ENCODE measurements at regions not wholly inside any gene's neighbourhood (a gene's known extent, or its start where the extent isn't known, plus 50 kb on each side); places are given as distances from the start of the nearest gene placed in this dataset.

- no peak for DNase-seq (ENCODE audit: low spot score)
These were observed 76.4 kb downstream of the CXXC4 start for GRCh38 chr4:104418286-104418685.

GRCh38 chr4:104417357-104417882 is 77.3 kb downstream of the CXXC4 start:
- DNase-seq (ENCODE audit: low spot score): no peak

- no peak for DNase-seq (ENCODE audit: low spot score)
These were observed 77.9 kb downstream of the CXXC4 start for GRCh38 chr4:104416725-104417356.

GRCh38 chr4:104413487-104413886 is 81.2 kb downstream of the CXXC4 start:
- no peak for DNase-seq (ENCODE audit: low spot score)

- no peak for DNase-seq (ENCODE audit: low spot score)
These were observed 82.3 kb downstream of the CXXC4 start for GRCh38 chr4:104412344-104412743.

- DNase-seq (ENCODE audit: low spot score): no peak
These were observed 83.2 kb downstream of the CXXC4 start for GRCh38 chr4:104411502-104411901.

GRCh38 chr4:104408878-104409277 is 85.8 kb downstream of the CXXC4 start:
- DNase-seq (ENCODE audit: low spot score): no peak

- DNase-seq (ENCODE audit: low spot score): no peak
These were observed 90.3 kb downstream of the CXXC4 start for GRCh38 chr4:104404361-104404760.

- no peak for DNase-seq (ENCODE audit: low spot score)
These were observed 99.5 kb downstream of the CXXC4 start for GRCh38 chr4:104395168-104395614.

- no peak for DNase-seq (ENCODE audit: low spot score)
These were observed 100.1 kb downstream of the CXXC4 start for GRCh38 chr4:104394406-104395167.

GRCh38 chr4:104393655-104394324 is 100.9 kb downstream of the CXXC4 start:
- DNase-seq (ENCODE audit: low spot score): no peak

GRCh38 chr4:104385713-104386112 is 109.0 kb downstream of the CXXC4 start:
- no peak for DNase-seq (ENCODE audit: low spot score)

- no peak for DNase-seq (ENCODE audit: low spot score)
These were observed 111.7 kb downstream of the CXXC4 start for GRCh38 chr4:104382961-104383360.

GRCh38 chr4:104381729-104382128 is 113.0 kb downstream of the CXXC4 start:
- DNase-seq (ENCODE audit: low spot score): no peak

GRCh38 chr4:104365618-104366017 is 129.1 kb downstream of the CXXC4 start:
- no peak for DNase-seq (ENCODE audit: low spot score)

- DNase-seq (ENCODE audit: low spot score): no peak
These were observed 141.2 kb downstream of the CXXC4 start for GRCh38 chr4:104353481-104353880.

- no peak for DNase-seq (ENCODE audit: low spot score)
These were observed 142.5 kb downstream of the CXXC4 start for GRCh38 chr4:104352211-104352610.

GRCh38 chr4:104351706-104352105 is 143.0 kb downstream of the CXXC4 start:
- no peak for DNase-seq (ENCODE audit: low spot score)

- DNase-seq (ENCODE audit: low spot score): no peak
These were observed 149.0 kb downstream of the CXXC4 start for GRCh38 chr4:104345598-104346242.

- no peak for DNase-seq (ENCODE audit: low spot score)
These were observed 150.2 kb downstream of the CXXC4 start for GRCh38 chr4:104344342-104344980.

GRCh38 chr4:104334410-104334809 is 160.3 kb downstream of the CXXC4 start:
- no peak for DNase-seq (ENCODE audit: low spot score)

All from mucosa of gallbladder (tissue), 1 donor.